Right atrium auricular region (tissue), 2 donors: ENCODE measurements at regions not wholly inside any gene's neighbourhood (a gene's known extent, or its start where the extent isn't known, plus 50 kb on each side); places are given as distances from the start of the nearest gene placed in this dataset.

Experiments
- DNase-seq: peaks from one replicate; pipeline ENCODE4 v3.0.0-alpha.2; 2019; ENCODE audit warnings: low spot score
- H3K27ac ChIP-seq, 2 donors: fragments of 200-600 bp; sonication (generic); 1 replicate in 1 of 2; 2 replicates in 1 of 2; pipeline ENCODE4 v1.5.1; 2016 to 2019
- H3K27me3 ChIP-seq, 2 donors: fragments of 200-600 bp; sonication (generic); one replicate each; pipeline versions ENCODE4 v1.5.1 to v1.6.0; 2017 to 2019
- H3K36me3 ChIP-seq: fragments of 200-600 bp; sonication (generic); one replicate; pipeline ENCODE4 v1.5.1; 2016
- H3K4me1 ChIP-seq, 2 donors: fragments of 200-600 bp; sonication (generic); one replicate each; pipeline versions ENCODE4 v1.5.1 to v1.6.0; 2017 to 2019
- H3K4me3 ChIP-seq, 2 donors: fragments of 200-600 bp; sonication (generic); 1 replicate in 1 of 2; 2 replicates in 1 of 2; pipeline ENCODE4 v1.5.1; 2017 to 2019; ENCODE audit warnings: mild to moderate bottlenecking in 1 of 2, moderate library complexity in 1 of 2
- H3K9me3 ChIP-seq, 2 donors: fragments of 200-600 bp; sonication (generic); one replicate each; pipeline ENCODE4 v1.5.1; 2019
- TF ChIP-seq, protein P1 (sequence below), 2 donors: fragments of 200-600 bp; sonication (generic); IDR thresholded peaks; one replicate each; pipeline ENCODE4 v1.5.1; 2019; ENCODE audit warnings: antibody characterized with exemption in 2 of 2

DNA sequence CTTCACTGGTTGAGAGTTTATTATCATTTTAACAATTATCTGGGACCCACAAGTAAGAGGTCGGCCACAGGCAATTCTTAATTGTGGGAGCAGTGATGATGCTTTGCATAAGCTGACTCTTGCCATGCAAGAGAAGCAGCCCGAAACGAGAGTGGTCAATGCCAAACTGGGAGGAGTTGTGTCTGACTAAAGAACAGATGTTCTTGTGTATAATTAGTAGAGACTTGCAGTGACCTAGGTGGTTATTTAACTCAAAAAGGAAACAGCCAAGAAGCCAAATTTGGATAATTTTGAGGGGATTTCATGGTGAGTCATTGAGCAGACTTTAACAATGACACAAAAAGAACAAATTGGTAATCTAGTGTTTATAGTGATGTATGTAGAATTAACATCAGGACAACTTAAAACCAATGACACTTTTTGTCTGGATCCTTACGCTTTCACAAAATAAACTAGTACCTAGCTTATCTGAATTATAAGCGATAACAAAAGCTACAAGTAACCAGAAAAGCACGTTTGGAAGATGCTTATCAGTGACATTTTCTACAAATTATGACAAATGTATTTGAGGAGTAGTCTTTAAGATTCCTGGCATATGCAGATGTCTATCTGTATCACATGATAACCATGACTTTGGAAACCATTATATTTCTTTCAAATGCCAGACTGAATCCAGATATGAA is 184.7 kb upstream of the DLGAP1 start:
- Histone ChIP-seq H3K27ac (no peak overlapping the region), H3K4me3 (no peak overlapping the region), H3K4me1 (no peaks in the 10 kb centered on the region), H3K9me3 (no peaks in the 10 kb centered on the region), H3K36me3 (no peaks in the 10 kb centered on the region), H3K27me3 (no peaks in the 10 kb centered on the region)
- no peak for DNase-seq
- TF ChIP-seq, protein P1, sequence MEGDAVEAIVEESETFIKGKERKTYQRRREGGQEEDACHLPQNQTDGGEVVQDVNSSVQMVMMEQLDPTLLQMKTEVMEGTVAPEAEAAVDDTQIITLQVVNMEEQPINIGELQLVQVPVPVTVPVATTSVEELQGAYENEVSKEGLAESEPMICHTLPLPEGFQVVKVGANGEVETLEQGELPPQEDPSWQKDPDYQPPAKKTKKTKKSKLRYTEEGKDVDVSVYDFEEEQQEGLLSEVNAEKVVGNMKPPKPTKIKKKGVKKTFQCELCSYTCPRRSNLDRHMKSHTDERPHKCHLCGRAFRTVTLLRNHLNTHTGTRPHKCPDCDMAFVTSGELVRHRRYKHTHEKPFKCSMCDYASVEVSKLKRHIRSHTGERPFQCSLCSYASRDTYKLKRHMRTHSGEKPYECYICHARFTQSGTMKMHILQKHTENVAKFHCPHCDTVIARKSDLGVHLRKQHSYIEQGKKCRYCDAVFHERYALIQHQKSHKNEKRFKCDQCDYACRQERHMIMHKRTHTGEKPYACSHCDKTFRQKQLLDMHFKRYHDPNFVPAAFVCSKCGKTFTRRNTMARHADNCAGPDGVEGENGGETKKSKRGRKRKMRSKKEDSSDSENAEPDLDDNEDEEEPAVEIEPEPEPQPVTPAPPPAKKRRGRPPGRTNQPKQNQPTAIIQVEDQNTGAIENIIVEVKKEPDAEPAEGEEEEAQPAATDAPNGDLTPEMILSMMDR (IDR thresholded peaks at IDR 0.05): no peak

DNA sequence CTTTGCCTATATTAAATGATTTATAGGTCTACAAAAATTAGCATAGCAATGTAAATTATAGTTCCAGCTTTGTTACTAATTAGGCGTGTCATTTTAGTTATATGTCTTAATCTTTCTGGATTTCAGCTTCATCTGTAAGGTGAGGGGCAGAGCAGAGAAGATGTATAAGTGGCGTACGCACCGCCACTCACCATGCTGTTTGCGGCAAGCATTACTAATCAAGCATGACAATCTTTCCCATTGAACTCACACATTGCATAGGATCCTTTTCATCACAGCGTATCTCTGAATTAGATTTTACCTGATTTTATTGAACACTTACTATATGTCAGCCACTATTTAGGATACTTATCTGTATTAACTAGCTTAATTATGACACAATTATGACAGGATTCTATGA is 183.6 kb upstream of the DLGAP1 start:
- Histone ChIP-seq H3K4me3 (no peak overlapping the region), H3K27ac (no peak overlapping the region), H3K36me3 (no peaks in the 10 kb centered on the region), H3K27me3 (no peaks in the 10 kb centered on the region), H3K4me1 (no peaks in the 10 kb centered on the region), H3K9me3 (no peaks in the 10 kb centered on the region)
- TF ChIP-seq, protein P1 (IDR thresholded peaks at IDR 0.05): no peak
- no peak for DNase-seq

DNA sequence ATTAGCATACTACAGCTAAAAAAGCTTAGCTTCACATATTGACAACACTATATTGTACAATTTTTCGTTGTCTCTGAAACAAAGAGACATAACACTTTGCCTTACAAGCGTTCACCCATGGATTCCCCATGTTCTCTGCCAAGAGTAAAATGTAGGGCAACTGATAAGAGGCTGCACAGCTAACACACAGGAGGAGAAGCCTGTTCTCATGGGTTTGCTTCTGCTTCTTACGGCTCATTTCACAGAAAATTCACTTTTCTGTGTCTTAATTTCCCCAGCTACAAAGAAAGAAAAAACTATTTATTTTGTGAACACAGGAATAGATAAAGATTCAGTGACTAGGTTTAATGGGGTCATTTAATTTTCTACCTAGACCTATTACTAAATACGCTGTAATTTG is 182.8 kb upstream of the DLGAP1 start:
- Histone ChIP-seq H3K4me3 (no peak overlapping the region), H3K27ac (no peak overlapping the region), H3K27me3 (no peaks in the 10 kb centered on the region), H3K9me3 (no peaks in the 10 kb centered on the region), H3K36me3 (no peaks in the 10 kb centered on the region), H3K4me1 (no peaks in the 10 kb centered on the region)
- TF ChIP-seq, protein P1 (IDR thresholded peaks at IDR 0.05): no peak
- DNase-seq: no peak

DNA sequence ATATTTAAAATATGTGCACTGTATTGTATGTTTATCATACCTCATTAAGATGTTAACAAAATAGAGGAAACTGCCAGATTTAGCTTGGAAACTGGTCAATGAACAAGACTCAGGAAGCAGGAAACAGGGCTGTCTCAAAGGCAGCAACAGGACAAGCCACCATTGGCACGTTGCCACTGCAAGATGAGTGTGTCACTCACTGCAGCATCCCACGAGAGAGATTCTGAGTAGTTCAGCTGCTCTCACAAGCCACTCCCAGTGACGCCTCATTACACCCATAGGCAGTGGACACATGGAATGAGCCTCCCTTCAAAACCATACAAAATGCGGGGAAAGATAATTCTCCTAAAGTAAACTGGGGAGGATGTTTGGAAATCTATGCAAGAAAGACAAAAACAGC is 181.9 kb upstream of the DLGAP1 start:
- Histone ChIP-seq H3K9me3 (no peaks in the 10 kb centered on the region), H3K36me3 (no peaks in the 10 kb centered on the region), H3K27ac (no peak overlapping the region), H3K4me1 (no peaks in the 10 kb centered on the region), H3K4me3 (no peak overlapping the region), H3K27me3 (no peaks in the 10 kb centered on the region)
- TF ChIP-seq, protein P1 (IDR thresholded peaks at IDR 0.05): no peak
- DNase-seq: no peak

DNA sequence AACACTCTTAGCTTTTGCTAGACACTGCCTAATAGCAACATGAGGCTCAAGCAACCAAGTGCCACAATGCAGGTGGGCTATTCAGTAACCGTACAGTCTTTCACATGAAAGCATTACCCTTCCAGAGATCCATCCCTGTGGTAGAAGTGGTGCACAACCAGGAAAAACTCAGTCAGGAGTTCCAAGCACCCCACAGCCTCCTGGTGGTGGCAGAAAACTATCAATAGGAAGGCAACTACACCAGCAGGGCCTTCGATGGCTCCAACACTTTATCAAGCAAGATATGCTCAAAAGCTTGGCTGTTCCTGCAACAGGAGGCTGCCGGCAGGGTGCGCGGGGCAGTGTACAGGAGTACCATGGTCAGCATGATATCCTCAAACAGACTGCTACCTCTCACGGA is 176.1 kb upstream of the DLGAP1 start:
- no peaks in the 10 kb centered on the region for H3K36me3 ChIP-seq
- no peaks in the 10 kb centered on the region for H3K4me1 ChIP-seq
- H3K4me3 ChIP-seq: no peak overlapping the region
- no peak for DNase-seq
- TF ChIP-seq, protein P1 (IDR thresholded peaks at IDR 0.05): no peak
- H3K9me3 ChIP-seq: no peaks in the 10 kb centered on the region
- H3K27ac ChIP-seq: no peak overlapping the region
- H3K27me3 ChIP-seq: no peaks in the 10 kb centered on the region

DNA sequence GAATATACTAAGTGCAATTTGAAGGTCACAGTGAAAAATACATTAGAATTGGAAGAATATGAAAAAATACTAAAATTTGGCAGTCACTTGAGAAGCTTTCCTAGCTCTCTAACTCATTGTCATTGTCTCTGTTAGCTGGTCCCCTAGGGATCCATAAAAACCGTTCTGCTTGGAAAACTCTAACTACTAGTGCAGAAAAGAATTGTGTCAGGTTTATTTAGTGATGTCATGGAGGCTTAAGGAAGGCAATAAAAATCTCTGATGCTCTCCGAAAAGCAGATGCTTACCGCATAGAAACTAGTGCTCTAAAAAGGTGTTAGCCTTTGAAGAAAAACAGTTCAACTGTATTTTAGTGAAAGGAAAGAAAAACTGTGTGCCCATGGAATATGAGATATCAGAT is 150.1 kb upstream of the DLGAP1 start:
- Histone ChIP-seq H3K4me3 (no peak overlapping the region), H3K36me3 (no peaks in the 10 kb centered on the region), H3K27ac (no peak overlapping the region), H3K4me1 (no peaks in the 10 kb centered on the region), H3K27me3 (no peaks in the 10 kb centered on the region), H3K9me3 (no peaks in the 10 kb centered on the region)
- TF ChIP-seq, protein P1 (IDR thresholded peaks at IDR 0.05): no peak
- DNase-seq: no peak
